Activated naive CD4-positive, alpha-beta T cell (primary cell): ENCODE measurements at regions not wholly inside any gene's neighbourhood (a gene's known extent, or its start where the extent isn't known, plus 50 kb on each side); places are given as distances from the start of the nearest gene placed in this dataset.

ENCODE experiments used
- DNase-seq, 4 experiments: peaks; one replicate each; lab custom pipeline; 2025; lab: John Stamatoyannopoulos, UW

DNA sequence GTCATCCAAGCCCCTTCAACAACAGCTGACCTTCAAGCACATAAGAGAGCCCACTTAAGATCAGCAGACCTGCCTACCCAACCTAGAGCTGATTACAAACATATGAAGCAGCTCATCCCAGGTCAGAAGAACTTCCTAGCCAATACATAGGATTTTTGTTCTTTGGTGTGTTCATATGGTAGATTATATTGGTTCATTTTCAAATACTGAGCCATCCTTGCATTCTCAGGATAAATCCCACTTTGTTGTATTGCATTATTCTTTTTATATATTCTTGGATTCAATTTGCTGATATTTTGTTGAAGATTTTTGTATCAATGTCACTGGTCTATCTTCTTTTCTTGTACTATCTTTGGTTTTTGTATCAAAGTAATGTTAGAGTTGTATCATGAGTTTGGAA, 107.3 kb upstream of the STT3B start:
- no peak for DNase-seq

DNA sequence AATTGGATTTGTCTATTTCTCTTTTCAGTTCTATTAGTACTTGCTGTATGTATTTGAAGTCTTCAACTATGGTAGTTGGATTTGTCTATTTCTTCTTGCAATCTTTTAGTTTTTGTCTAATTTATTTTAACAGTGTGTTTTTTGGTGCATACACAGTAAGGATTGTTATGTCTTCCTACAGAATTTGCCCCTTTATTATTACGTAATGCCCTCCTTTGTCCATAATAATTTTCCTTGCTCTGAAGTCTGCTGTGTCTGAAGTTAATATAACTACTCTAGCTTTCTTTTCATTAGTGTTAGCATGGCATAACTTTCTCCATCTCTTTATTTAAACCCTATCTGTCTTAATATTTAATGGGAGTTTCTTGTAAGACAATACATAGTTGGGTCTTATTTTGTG, 105.1 kb upstream of the STT3B start:
- DNase-seq, result no peak

DNA sequence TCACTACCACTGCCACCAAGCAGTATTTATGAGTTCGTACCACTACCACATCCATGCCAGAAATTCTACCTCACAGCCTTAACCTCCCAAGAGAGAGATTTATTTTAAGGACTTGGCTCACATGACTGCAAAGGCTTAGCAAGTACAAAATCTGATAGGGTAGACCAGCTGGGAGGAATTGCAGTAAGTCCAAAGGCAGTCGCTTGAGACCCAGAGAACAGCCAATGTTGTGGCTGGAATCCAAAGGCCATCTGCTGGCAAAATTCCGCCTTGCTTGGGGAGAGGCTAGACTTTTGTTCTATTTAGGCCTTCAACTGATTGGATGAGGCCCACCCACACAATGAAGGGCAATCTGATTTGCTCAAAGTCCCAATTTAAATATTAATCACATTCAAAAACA, 101.4 kb upstream of the STT3B start:
- no peak for DNase-seq

DNA sequence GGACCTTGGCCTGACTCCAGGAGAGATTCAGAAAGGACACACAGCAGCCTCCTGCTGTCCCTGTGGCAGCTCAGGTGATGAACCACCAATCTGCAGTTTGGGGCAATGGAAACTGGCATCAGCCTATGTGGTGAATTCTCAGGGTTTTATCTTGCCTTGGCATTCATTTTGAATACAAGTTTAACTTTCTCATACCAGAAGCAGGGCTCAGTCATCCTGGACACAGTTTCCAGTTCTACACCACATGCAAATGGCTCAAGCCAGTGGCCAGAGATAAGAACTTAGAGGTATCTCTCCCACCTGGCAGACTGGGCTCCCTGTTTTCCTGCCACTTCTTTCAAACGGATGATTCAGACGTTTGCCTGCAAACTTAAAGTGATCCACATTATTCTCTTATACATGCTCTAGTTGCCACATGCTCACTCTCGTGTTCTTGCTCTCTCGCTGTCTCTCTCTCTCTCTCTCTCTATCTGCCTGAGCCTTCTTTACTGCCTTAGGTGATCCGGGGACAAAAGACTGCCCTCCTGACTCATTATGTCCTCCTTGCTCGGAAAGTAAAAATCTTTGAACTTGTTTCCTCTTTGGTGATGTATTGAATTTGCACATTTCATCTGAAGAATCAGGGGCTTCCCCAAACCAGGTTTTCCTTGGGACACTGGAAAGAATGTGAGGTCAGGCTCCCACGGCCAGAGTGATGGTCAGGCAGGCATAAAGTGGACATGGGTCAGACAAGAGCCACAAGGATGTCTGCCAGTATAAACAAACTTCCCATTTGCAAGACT, 99.6 kb upstream of the STT3B start:
- no peak for DNase-seq

DNA sequence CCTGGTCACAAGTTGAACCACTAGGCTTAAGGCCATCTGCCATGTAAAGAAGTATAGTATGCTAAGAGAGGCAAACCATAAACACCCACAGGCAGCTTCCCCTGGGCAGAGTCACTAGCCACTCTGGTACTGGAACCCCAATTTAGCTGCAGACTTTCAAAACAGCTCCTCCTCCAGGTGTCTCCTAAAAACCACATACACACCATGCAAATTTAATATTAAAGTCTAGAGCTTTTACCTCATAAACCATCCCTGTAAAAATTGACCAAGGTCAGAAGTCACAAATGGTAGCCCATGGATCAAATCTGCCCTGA, 99.1 kb upstream of the STT3B start:
- no peak for DNase-seq

DNA sequence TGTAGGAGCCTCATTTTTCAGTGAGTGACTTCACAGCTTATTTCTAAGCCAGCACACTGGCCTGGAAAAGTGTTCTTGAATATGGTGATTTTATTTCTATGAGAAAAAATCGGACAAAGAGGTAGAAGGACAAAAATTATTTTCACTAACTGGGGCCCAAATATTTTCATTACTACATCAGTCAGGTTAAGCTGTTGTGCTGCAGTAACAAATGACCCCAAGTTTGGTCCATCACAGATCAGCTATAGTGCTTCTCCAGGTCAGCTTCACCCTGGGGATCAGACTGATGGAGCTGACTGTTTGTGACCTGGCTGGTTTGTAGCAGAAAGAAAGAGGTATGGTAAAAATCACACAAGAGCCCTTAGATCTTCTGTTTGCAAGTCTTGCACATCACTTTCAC, 97.9 kb upstream of the STT3B start:
- no peak for DNase-seq

DNA sequence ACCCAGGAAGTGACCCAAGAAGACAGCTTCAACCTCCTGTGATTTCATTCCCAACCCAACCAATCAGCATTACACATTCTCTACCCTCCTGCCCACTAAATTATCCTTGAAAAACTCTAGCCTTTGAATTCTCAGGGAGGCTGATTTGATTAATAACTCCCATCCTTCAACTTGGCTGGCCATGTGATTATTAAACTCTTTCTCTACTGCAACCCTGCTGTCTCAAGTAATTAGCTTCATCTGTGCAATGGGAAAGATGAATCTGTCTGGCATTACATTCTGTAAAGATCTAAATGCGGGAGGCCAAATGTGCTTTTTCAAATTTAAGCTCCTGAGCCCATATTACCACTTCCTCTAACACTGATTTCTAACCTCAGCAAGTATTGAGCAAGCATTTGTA, 95.9 kb upstream of the STT3B start:
- DNase-seq, result no peak

DNA sequence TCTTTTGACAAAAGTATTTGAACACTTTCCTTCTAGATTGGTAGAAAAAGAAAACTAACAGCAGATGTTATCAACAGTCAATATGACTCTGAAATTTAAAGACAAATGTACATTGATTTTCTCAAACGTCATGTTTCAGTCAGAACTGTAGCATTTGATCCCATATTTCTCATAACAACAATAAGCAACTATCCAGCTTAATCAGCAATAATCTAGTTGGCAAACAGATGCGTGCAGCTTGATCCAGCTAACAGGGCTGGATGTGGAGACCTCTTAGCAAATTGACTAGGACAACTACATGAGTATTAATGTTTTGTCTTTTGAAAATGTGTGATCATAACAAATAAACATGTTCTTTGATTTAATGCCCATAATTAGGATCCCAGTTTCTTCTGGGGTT, 94.0 kb upstream of the STT3B start:
- no peak for DNase-seq

DNA sequence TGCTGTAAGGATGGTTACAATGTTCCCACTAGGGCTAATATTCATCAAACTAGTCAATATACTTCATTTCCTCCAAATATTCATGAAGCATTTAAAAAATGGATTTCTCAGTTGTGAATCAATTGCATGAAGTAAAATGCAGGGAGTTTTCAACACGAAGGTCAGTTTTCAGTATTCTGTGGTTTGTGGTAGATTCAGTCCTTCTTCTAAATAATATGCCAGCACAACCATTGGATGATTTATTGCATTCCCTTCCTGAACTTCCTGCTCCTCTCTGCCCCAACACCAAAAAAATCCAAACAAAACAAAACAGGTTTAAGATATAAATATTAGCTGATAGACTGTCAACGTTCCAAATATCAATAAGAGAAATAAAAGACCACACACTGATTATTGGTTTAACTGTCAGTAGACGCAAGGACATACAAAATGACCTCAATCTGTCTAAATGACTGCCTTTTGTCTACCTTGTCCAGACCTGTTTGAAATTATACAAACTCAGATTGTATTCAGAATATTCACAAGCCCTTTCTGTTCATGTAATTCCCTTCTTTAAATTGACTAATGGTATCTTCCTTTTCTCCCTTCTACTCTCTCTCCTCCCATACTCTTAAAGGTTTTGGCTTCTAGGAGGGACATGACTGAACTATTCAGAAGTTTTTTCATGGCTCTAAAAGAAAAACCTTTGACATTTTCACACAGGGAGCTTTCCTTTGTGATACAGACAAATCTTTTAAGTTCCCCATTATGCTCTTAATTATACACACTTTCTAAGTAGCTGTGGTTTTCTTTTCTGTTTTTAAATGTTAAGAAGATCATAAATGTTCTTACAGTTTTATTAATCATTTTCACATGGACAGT, 92.6 kb upstream of the STT3B start:
- no peak for DNase-seq

DNA sequence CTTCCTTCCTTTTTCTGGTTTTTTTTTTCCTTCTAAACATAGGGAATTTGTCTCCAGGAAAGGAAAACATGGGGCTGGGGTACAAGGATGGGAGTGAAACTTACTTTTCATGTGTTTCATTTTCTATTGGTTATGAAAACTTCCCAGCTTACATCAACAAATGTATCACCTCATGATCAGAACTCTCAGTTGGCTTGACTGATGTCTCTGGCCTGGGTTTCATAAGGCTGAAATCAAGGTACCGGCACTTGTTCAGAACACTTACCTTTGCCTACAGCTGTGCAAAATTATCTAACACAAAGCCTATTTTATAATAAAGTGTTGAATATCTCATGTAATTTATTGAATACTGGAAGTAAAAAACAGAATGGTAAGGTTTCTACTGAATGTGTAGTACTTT, 91.8 kb upstream of the STT3B start:
- DNase-seq, result no peak

DNA sequence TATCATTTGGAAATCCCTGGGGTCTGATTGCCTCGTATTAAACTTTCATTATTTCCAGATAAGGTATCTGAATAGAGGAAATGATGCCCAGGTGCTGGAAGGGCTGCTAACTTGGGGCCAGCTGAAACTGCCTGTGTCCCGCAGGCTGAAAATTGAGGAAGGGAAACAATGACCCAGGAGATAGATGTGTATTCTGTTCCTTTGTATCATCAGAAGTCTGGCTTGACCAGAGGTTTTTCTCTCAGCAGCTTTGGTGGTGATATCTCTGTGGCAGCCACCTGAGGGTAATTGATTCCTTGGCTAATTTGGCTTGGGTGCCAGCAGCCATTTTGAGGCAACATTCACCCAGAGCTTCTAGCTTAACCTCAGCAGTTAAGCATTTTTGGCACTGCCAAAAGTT, 90.0 kb upstream of the STT3B start:
- no peak for DNase-seq

DNA sequence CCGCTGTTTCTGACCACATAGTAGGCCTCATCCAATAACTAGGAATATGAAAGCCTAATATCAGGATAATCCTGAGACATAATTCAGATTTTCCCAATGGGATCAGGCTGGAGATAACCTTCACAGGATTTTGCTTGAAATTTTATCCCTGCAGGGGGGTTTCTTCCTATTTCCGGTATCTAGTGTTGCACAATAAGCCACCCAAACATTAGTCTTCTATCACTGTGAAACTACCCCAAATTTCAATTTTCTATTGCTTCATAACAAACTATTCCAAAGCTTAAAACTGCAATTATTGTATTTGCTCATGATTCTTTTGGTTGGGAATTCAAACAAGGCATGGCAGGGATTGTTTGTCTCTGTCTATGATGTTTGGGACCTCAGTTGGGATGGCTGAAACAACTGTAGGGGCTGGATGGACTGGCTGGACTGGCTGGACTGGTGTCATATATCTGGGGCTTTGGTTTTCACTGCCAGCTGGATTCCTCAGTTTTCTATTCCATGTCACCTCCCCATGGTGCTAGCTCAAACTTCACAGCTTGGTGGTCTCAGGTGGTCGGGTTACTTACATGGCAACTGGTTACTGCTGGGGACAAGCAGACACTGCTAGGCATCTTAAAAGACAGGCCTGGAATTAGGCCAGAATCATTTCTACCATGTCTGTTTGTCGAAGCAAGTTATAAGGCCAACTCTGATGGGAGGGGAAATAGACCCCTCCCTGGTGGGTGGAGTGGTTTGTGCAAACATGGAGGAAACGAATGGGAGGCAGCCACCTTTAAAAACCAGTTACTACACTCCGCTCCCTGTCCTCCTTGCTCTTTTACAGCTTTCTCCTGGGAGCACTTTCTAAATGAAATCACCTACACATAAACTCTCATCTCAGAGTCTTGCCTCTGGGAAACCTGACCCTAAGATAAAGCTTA, 88.2 kb upstream of the STT3B start:
- no peak for DNase-seq

DNA sequence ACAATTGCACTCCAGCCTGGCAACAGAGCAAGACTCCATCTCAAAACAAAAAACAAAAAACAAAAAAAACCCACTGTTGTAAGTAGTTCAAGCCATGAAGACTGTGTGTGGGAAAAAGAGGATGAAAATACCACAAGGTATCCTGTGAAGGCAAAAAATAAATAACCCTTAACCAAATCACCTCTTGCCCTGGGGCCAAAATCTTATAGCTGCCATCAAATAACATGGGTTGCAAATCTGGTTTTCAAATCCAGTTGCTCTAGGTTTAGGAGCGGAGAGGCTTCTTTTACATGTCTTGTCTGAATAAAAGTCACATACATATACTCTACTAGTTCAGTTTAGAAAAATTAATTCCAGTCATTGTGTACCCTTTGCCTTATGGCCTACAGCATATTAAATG, 87.0 kb upstream of the STT3B start:
- DNase-seq, result no peak

DNA sequence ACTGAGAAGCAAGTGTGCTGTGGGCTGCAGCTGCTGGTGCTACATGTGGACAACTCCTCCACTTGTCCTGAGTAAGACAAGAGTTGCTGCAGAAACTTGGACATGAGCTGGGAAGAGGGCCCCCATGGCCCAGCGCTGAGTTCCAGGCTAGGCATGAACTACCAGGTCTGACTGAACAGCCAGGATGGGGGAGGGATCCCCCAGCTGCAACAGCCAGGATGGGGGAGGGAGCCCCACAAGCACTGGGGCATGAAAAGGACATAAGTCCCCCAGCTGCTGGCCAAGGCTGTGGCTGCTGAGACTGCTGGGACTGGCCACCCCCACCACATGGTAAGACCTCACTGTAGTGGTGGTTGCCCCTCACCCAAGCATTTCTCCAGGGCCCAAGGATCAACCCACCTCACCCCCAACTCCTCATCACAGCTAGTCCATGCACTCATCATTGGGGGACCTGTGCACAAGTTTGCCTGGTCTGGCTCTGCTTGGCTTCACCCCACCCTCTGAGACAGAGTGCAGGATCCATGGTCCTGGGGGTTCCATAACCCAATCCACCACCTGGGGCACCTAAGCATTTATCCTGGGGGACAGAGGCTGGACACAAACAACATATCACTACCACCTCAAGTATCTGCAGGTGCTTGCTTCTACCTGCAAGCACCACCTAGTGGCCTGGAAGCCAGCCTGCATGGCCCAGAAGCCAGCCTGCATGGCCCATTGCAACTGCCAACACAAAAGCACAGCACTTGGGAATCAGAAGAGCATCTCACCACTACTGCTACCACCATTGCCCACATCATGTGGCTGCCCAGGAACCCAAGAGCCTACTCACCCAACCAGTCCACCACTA, 84.5 kb upstream of the STT3B start:
- DNase-seq, result no peak

DNA sequence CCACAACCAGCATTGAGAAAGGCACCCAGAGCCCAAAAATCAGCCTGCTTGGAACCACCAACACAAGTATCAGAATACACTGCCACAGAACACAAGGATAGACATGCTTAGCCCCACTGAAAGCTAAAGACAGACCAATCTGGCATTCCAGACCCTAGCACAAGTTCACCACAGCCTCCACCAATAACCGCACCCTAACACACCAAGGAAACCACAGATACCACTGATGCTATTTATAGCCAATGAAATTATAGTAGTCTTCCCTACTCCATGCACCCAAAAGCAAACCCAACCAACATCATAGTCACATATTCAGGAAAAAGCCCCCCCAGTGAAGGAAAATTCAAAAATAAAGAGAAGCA, 83.9 kb upstream of the STT3B start:
- no peak for DNase-seq

DNA sequence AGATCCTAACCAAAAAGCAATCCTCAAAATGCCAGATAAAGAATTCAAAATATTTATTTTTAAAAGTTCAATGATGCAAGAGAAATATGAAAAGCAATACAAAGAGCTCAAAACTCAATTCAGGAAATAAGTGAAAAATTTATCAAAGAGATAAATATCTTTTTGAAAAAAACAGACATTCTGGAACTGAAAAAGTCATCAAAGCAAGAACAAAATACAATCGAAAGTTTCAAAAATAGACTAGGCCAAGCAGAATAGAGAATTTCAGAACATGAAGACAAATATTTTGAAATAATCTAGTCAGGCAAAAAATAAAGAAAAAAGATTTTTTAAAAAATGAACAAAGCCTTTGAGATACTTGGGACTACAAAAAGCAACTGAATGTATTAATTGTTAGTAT, 83.4 kb upstream of the STT3B start:
- DNase-seq, result no peak

DNA sequence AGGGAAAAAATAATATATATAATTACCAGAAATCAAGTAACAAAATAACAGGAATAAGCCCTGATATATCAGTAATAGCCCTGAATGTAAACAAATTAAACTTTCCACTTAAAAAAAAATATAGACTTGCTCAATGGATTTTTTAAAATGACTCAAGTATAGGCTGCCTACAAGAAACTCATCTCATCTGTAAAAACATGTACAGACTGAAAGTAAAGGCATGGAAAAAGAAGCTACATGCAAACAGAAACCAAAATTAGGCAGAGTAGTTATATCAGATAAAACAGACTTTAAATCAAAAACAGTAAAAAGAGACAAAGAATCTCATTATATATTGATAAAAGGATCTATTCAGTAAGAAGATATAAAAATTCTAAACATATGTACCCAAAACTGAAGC, 82.4 kb upstream of the STT3B start:
- DNase-seq, result no peak

DNA sequence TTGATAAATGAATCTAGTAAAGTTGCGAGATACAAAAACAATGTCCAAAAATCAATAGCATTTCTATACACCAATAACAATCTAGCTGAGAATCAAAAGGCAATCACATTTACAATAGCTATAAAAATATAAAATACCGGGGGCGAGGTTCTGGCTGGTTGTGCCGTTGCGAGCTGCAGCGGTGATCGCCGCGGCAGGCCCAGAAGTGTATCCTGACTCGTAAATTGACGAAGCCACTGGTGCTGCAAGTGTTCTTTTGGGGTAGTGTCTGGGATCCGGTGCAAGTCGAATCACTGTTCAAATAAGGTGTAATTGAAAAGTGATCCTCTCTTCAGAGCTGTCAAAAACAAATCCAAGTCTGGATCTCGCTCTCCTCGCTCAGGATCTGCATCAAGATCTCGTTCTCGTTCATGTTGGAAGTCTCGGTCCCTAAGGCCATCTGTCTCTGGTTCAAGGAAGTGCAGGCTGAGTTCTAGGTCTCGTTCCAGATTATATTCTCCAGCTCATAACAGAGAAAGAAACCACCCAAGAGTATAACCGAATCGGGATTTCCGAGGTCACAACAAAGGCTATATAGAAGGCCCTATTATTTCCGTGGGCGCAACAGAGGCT, 80.1 kb upstream of the STT3B start:
- DNase-seq, result no peak

DNA sequence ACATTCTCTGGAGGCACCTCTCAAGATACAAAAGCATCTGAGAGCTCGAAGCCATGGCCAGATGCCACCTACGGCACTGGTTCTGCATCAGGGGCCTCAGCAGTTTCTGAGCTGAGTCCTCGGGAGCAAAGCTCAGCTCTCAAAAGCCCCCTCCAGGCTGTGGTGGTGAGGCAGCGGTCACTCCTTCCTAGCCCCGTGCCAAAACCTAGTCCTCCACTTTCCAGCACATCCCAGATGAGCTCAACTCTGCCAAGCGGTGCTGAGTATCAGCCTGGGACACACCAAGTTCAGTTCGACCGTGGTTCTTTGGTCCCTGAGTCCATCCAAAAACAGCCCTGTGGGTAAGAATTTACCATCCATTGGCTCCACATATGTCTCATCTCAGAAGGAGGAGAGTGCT, 79.3 kb upstream of the STT3B start:
- DNase-seq, result no peak

DNA sequence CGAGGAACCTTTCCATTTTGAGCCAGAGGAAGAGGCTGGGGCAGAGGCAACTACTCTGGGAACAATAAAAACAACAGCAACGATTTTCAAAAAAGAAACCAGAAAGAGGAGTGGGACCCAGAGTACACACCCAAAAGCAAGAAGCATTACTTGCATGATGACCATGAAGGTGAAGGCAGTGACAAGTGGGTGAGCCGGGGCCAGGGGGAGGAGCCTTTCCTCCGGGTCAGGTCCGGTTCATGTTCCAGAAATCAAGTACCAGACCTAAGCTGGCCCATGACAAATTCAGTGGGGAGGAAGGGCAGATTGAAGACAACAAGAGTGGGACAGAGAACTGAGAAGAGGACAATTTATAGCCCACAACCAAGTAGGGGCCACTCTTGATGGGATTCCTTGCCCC, 77.2 kb upstream of the STT3B start:
- no peak for DNase-seq

DNA sequence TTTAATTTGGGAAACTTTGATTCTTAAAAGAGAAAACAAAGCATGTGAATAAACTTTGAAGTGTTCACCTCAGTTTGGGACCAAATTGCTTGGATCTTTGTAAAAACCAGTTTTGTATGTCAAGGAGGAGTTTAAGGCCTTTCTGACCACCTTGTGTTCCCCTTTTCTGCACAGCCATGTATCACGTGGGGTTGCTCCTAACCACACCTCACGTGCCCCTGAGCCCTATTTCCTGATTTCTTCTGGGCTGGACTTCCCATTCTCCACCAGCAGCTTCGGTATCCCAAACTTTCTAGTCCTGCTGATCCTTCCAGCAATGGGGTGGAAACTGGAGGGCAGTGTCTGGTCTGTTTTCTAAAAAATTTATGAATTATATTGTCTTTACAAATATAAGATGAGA, 76.4 kb upstream of the STT3B start:
- DNase-seq, result no peak
